CD14-positive monocyte (primary cell): ENCODE measurements at regions not wholly inside any gene's neighbourhood (a gene's known extent, or its start where the extent isn't known, plus 50 kb on each side); places are given as distances from the start of the nearest gene placed in this dataset.

Source experiments
- DNase-seq, 3 donors: peaks; one replicate each; pipeline ENCODE4 v3.0.0-alpha.2; 2011 to 2022
- H2AFZ ChIP-seq: 2 replicates; pipeline ENCODE4 v1.6.0; 2012; ENCODE audit warnings: mild to moderate bottlenecking, low read depth, low read length, inconsistent platforms; ENCODE audit not compliant: insufficient read depth, poor library complexity, severe bottlenecking
- H3K27ac ChIP-seq, 2 donors: 1 replicate in 1 of 2; 2 replicates in 1 of 2; pipeline ENCODE4 v1.5.1; 2012 to 2013; ENCODE audit warnings: low read length in 2 of 2, control low read depth in 1 of 2, inconsistent platforms in 1 of 2, low read depth in 1 of 2, mild to moderate bottlenecking in 1 of 2
- H3K27me3 ChIP-seq, 2 donors: one replicate each; pipeline versions ENCODE4 v1.6.0 to v1.6.1; 2011 to 2013; ENCODE audit warnings: low read length in 2 of 2; ENCODE audit not compliant: control insufficient read depth in 2 of 2, insufficient read depth in 2 of 2
- H3K36me3 ChIP-seq, 2 donors: replicated peaks in 1 of 2; 1 replicate in 1 of 2; 2 replicates in 1 of 2; pipeline versions ENCODE4 v1.5.1 to v1.6.1; 2012 to 2013; ENCODE audit warnings: low read length in 2 of 2, control low read depth in 1 of 2, inconsistent platforms in 1 of 2, mild to moderate bottlenecking in 1 of 2; ENCODE audit not compliant: insufficient read depth in 2 of 2, control insufficient read depth in 1 of 2
- H3K4me1 ChIP-seq, 2 donors: 1 replicate in 1 of 2; 2 replicates in 1 of 2; pipeline versions ENCODE4 v1.5.1 to v1.6.1; 2012 to 2013; ENCODE audit warnings: low read length in 2 of 2, control low read depth in 1 of 2, inconsistent platforms in 1 of 2, mild to moderate bottlenecking in 1 of 2, moderate library complexity in 1 of 2; ENCODE audit not compliant: insufficient read depth in 2 of 2, control insufficient read depth in 1 of 2
- H3K4me2 ChIP-seq: replicated peaks from 2 replicates; pipeline ENCODE3; 2012; ENCODE audit warnings: low read length, moderate library complexity, mild to moderate bottlenecking; ENCODE audit not compliant: poor library complexity, severe bottlenecking; ENCODE audit errors: extremely low read depth
- H3K4me3 ChIP-seq, 3 experiments: fragments of 200-600 bp in 1 of 3; sonication (generic) in 1 of 3; replicated peaks in 1 of 3; 1 replicate in 2 of 3; 2 replicates in 1 of 3; pipeline ENCODE4 v1.5.1; 2011 to 2013; ENCODE audit warnings: low read length in 3 of 3, mild to moderate bottlenecking in 3 of 3, control low read depth in 2 of 3, low read depth in 2 of 3, inconsistent platforms in 1 of 3, moderate library complexity in 1 of 3
- H3K79me2 ChIP-seq: 2 replicates; pipeline ENCODE4 v1.6.0; 2012; ENCODE audit warnings: mild to moderate bottlenecking, control low read depth, inconsistent platforms, low read length, moderate library complexity; ENCODE audit not compliant: insufficient read depth
- H3K9ac ChIP-seq: 2 replicates; pipeline ENCODE4 v1.6.0; 2017; ENCODE audit warnings: low read length, mild to moderate bottlenecking; ENCODE audit not compliant: insufficient read depth, poor library complexity, severe bottlenecking
- H3K9me3 ChIP-seq, 2 donors: replicated peaks in 1 of 2; 1 replicate in 1 of 2; 2 replicates in 1 of 2; pipeline versions ENCODE4 v1.5.1 to v1.6.1; 2012 to 2013; ENCODE audit warnings: low read length in 2 of 2, control low read depth in 1 of 2; ENCODE audit not compliant: control insufficient read depth in 1 of 2, insufficient read depth in 1 of 2
- H4K20me1 ChIP-seq: 2 replicates; pipeline ENCODE4 v1.6.0; 2012; ENCODE audit warnings: mild to moderate bottlenecking, low read length, control low read depth, moderate library complexity; ENCODE audit not compliant: insufficient read depth
- H3K27ac Mint-ChIP-seq, 7 donors: one replicate each; pipeline ENCODE4 v1.8.0; 2020; ENCODE audit warnings: mild to moderate bottlenecking in 7 of 7, mixed read lengths in 7 of 7, moderate library complexity in 6 of 7, inconsistent platforms in 2 of 7
- H3K27me3 Mint-ChIP-seq, 3 donors: one replicate each; pipeline ENCODE4 v1.8.0; 2021 to 2022; ENCODE audit warnings: low read depth in 3 of 3, mild to moderate bottlenecking in 3 of 3, mixed read lengths in 3 of 3, moderate library complexity in 3 of 3, inconsistent platforms in 1 of 3
- H3K36me3 Mint-ChIP-seq, 2 donors: one replicate each; pipeline ENCODE4 v1.8.0; 2020; ENCODE audit warnings: mixed read lengths in 2 of 2, inconsistent platforms in 1 of 2, mild to moderate bottlenecking in 1 of 2
- H3K4me1 Mint-ChIP-seq: one replicate; pipeline ENCODE4 v1.8.0; 2020; ENCODE audit warnings: mild to moderate bottlenecking, mixed read lengths
- H3K4me3 Mint-ChIP-seq, 2 donors: one replicate each; pipeline ENCODE4 v1.8.0; 2020; ENCODE audit warnings: mild to moderate bottlenecking in 2 of 2, mixed read lengths in 2 of 2, moderate library complexity in 1 of 2
- H3K9me3 Mint-ChIP-seq, 7 donors: one replicate each; pipeline ENCODE4 v1.8.0; 2020 to 2022; ENCODE audit warnings: mixed read lengths in 7 of 7, mild to moderate bottlenecking in 6 of 7, moderate library complexity in 6 of 7, inconsistent platforms in 2 of 7
- WGBS: methylation state at CpG from one replicate; pipeline ENCODE4 v1.1.5; 2013; ENCODE audit warnings: missing lambda C conversion rate; ENCODE audit not compliant: insufficient coverage; 5-methylcytosine and 5-hydroxymethylcytosine counted together
- intact Hi-C, 2 donors: fragments of 100-400 bp; cut with micrococcal nuclease; formaldehyde crosslinking; loops; one replicate each; pipeline versions ENCODE4 v1.15.0 to v1.15.1; 2023
- TF ChIP-seq, protein P1 (sequence below): fragments of 200-600 bp; IDR thresholded peaks from one replicate; pipeline ENCODE4 v1.8.0; 2022; ENCODE audit warnings: antibody characterized with exemption, mild to moderate bottlenecking

DNA sequence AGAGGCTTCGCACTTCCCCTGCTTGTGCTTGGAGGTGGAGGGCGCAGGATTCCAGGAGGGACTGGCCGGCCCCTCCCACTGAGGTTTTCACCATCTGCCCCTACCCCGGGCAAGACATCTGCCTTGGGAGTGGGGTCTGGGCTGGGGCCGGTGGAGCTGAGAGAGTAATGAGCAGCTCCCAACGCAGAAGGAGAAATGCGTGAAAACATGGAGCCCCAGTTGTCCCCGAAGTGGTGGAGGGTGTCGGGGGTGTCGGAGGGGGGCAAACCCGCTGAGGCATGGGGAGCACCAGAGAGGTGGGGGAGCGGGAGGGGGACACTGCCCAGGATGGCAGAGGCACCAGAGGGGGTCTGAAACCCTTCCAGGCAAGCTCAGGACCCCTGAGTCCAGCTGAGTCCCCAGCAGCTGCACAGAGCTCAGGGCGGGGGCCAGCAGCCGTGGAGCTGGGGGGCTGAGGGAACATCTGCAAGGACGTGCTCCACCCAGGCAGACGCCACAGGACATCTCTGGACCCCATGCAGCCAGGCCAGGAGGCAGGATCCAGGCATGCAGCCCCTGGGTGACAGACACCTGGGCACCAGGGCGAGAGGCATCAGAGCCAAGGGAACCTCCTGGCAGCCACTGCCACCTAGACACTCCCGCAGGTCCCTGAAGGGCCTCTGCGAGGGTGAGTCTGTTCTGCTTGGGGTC lies 110.6 kb downstream of the SIK1 start:
- Mint-ChIP-seq H3K36me3 (no peaks in the 10 kb centered on the region), H3K27me3 (peaks cover 6 to 16% (median 6%) of the 10 kb centered on the region in 3 donors), H3K9me3 (peaks cover 2 to 17% (median 7%) of the 10 kb centered on the region in 7 donors), H3K27ac (no peak overlapping the region), H3K4me3 (no peak overlapping the region), H3K4me1 (no peaks in the 10 kb centered on the region)
- Histone ChIP-seq H3K4me2 (no peak overlapping the region), H3K4me1 (no peaks in the 10 kb centered on the region), H4K20me1 (no peaks in the 10 kb centered on the region), H3K4me3 (no peak overlapping the region), H2AFZ (no peak overlapping the region), H3K9me3 (peaks cover 0 to 9% of the 10 kb centered on the region in 2 donors), H3K36me3 (no peaks in the 10 kb centered on the region), H3K27me3 (no peaks in the 10 kb centered on the region), H3K27ac (no peak overlapping the region), H3K79me2 (no peaks in the 10 kb centered on the region), H3K9ac (no peak overlapping the region)
- 95% methylated on average over 11 of the region's 19 CpGs for WGBS
- no peak for DNase-seq
- TF ChIP-seq, protein P1, sequence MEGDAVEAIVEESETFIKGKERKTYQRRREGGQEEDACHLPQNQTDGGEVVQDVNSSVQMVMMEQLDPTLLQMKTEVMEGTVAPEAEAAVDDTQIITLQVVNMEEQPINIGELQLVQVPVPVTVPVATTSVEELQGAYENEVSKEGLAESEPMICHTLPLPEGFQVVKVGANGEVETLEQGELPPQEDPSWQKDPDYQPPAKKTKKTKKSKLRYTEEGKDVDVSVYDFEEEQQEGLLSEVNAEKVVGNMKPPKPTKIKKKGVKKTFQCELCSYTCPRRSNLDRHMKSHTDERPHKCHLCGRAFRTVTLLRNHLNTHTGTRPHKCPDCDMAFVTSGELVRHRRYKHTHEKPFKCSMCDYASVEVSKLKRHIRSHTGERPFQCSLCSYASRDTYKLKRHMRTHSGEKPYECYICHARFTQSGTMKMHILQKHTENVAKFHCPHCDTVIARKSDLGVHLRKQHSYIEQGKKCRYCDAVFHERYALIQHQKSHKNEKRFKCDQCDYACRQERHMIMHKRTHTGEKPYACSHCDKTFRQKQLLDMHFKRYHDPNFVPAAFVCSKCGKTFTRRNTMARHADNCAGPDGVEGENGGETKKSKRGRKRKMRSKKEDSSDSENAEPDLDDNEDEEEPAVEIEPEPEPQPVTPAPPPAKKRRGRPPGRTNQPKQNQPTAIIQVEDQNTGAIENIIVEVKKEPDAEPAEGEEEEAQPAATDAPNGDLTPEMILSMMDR: no peak
- intact Hi-C loops: loop anchor here in 1 of 2 donors (5.0 kb wide), 1 partner anchor 36 kb away; no protein-coding TSS in a partner anchor

DNA sequence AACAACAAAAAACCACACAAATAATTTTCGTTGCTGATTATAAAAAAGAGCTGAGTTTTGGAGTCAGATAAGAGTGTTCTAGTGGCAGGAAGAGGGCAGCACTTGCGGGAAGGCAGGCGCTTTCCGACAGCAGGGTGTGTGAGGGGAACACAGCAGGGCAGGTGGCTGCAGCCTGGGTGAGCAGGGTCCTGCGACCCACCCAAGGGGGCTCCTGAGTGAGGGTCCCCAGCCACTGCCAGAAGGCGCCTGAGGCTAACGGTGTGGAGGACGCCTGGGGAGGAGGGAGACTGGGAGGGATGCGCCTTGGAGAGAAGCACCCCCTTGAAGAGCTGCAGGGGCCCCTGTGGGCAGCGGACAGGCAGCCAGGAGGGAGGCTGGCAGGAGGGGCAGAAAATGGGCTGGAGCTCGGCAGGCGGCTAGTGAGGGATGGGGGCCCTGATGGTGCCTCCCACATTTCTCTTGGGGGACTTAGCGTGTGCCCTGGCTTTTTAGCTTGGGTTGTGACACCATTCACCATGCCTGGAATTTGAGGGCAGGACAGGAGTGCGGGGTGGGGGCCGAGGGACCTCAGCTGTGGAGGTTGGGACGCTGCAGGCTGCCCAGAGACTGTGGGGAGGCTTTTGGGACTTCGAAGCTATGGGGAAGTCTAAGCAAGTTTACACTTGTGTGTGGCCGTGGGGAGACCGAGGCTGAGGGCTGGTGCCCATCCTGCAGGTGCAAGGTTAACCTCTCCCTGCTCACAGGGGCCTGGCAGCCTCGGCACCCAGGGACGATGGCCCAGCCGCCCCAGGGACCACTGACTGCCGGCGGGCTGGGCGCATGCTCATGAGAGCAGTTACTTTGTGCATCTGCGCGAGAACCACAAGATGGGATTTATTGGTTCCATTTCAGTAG lies 111.4 kb downstream of the SIK1 start:
- Histone ChIP-seq H3K4me2 (no peak overlapping the region), H3K27me3 (no peaks in the 10 kb centered on the region), H3K9me3 (peaks cover 0 to 9% of the 10 kb centered on the region in 2 donors), H4K20me1 (no peaks in the 10 kb centered on the region), H3K4me3 (no peak overlapping the region), H3K79me2 (no peaks in the 10 kb centered on the region), H3K36me3 (no peaks in the 10 kb centered on the region), H3K27ac (no peak overlapping the region), H2AFZ (no peak overlapping the region), H3K9ac (no peak overlapping the region), H3K4me1 (no peaks in the 10 kb centered on the region)
- no peak for DNase-seq
- TF ChIP-seq, protein P1: peak; percentile 18
- H3K36me3 Mint-ChIP-seq: no peaks in the 10 kb centered on the region
- 53% methylated on average over 24 of the region's 27 CpGs for WGBS
- H3K9me3 Mint-ChIP-seq: peaks cover 2 to 17% (median 7%) of the 10 kb centered on the region in 7 donors
- H3K27ac Mint-ChIP-seq: peak overlapping the region in 3 of 7 donors; percentile 33 to 71 (median 63)
- no peaks in the 10 kb centered on the region for H3K4me1 Mint-ChIP-seq
- H3K27me3 Mint-ChIP-seq: peaks cover 6 to 16% (median 6%) of the 10 kb centered on the region in 3 donors
- intact Hi-C loops: loop anchor here in 1 of 2 donors (5.0 kb wide), 1 partner anchor 37 kb away; no protein-coding TSS in a partner anchor
- peak overlapping the region in 1 of 2 donors; percentile 16 for H3K4me3 Mint-ChIP-seq
